Smooth muscle cell (in vitro differentiated cells): ENCODE measurements at regions not wholly inside any gene's neighbourhood (a gene's known extent, or its start where the extent isn't known, plus 50 kb on each side); places are given as distances from the start of the nearest gene placed in this dataset.

Experiments used
- DNase-seq: peaks from one replicate; lab custom pipeline; 2025; ENCODE audit not compliant: unreplicated experiment; lab: John Stamatoyannopoulos, UW
- H2AFZ ChIP-seq: fragments of 200-600 bp; sonication (generic); 2 replicates; pipeline ENCODE4 v1.6.0; 2016; ENCODE audit warnings: antibody characterized with exemption, low read depth, mild to moderate bottlenecking
- H3F3A ChIP-seq: fragments of 200-600 bp; sonication (generic); 2 replicates; pipeline ENCODE4 v1.6.0; 2017; ENCODE audit warnings: antibody characterized with exemption, low read depth
- H3K27ac ChIP-seq: fragments of 200-600 bp; sonication (generic); 2 replicates; pipeline ENCODE4 v1.5.1; 2016; ENCODE audit warnings: low read depth, mild to moderate bottlenecking
- H3K27me3 ChIP-seq: fragments of 200-600 bp; sonication (generic); 2 replicates; pipeline ENCODE4 v1.6.1; 2016; ENCODE audit warnings: low read depth, mild to moderate bottlenecking
- H3K36me3 ChIP-seq: fragments of 200-600 bp; sonication (generic); 2 replicates; pipeline ENCODE4 v1.5.1; 2016; ENCODE audit warnings: low read depth
- H3K4me1 ChIP-seq: fragments of 200-600 bp; sonication (generic); 2 replicates; pipeline ENCODE4 v1.5.1; 2016; ENCODE audit warnings: low read depth
- H3K4me2 ChIP-seq: fragments of 200-600 bp; sonication (generic); 2 replicates; pipeline ENCODE4 v1.6.0; 2016; ENCODE audit warnings: mild to moderate bottlenecking
- H3K4me3 ChIP-seq: fragments of 200-600 bp; sonication (generic); 2 replicates; pipeline ENCODE4 v1.5.1; 2016; ENCODE audit warnings: mild to moderate bottlenecking
- H3K79me2 ChIP-seq: fragments of 200-600 bp; sonication (generic); 2 replicates; pipeline ENCODE4 v1.6.0; 2016; ENCODE audit warnings: low read depth, mild to moderate bottlenecking
- H3K9ac ChIP-seq: fragments of 200-600 bp; sonication (generic); 2 replicates; pipeline ENCODE4 v1.6.0; 2016; ENCODE audit warnings: low read depth
- H3K9me3 ChIP-seq: fragments of 200-600 bp; sonication (generic); replicated peaks from 2 replicates; pipeline ENCODE4 v1.5.1; 2016; ENCODE audit warnings: low read depth
- H4K20me1 ChIP-seq: fragments of 200-600 bp; sonication (generic); 2 replicates; pipeline ENCODE4 v1.6.0; 2016; ENCODE audit warnings: low read depth
- WGBS: methylation state at CpG from one replicate; pipeline ENCODE4 v1.1.7; 2016; ENCODE audit warnings: low lambda C conversion rate; 5-methylcytosine and 5-hydroxymethylcytosine counted together
- TF ChIP-seq, protein P1 (sequence below): fragments of 200-600 bp; sonication (generic); IDR thresholded peaks from 2 replicates; pipeline ENCODE4 v1.5.1; 2017; ENCODE audit warnings: borderline replicate concordance, mild to moderate bottlenecking, antibody characterized with exemption; ENCODE audit not compliant: insufficient read depth, poor library complexity, severe bottlenecking

- H3K27ac ChIP-seq = no peak overlapping the region
- H4K20me1 ChIP-seq = no peaks in the 10 kb centered on the region
- no peak for DNase-seq
- H3F3A ChIP-seq = no peaks in the 10 kb centered on the region
- H3K9me3 ChIP-seq = no peaks in the 10 kb centered on the region
- no peaks in the 10 kb centered on the region for H3K36me3 ChIP-seq
- no peaks in the 10 kb centered on the region for H3K4me1 ChIP-seq
- H3K79me2 ChIP-seq = no peaks in the 10 kb centered on the region
- no peak overlapping the region for H3K9ac ChIP-seq
- TF ChIP-seq, protein P1, sequence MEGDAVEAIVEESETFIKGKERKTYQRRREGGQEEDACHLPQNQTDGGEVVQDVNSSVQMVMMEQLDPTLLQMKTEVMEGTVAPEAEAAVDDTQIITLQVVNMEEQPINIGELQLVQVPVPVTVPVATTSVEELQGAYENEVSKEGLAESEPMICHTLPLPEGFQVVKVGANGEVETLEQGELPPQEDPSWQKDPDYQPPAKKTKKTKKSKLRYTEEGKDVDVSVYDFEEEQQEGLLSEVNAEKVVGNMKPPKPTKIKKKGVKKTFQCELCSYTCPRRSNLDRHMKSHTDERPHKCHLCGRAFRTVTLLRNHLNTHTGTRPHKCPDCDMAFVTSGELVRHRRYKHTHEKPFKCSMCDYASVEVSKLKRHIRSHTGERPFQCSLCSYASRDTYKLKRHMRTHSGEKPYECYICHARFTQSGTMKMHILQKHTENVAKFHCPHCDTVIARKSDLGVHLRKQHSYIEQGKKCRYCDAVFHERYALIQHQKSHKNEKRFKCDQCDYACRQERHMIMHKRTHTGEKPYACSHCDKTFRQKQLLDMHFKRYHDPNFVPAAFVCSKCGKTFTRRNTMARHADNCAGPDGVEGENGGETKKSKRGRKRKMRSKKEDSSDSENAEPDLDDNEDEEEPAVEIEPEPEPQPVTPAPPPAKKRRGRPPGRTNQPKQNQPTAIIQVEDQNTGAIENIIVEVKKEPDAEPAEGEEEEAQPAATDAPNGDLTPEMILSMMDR = no peak
- 77% methylated on average over 1 of the region's 1 CpG for WGBS
- H3K4me3 ChIP-seq = no peak overlapping the region
- H3K27me3 ChIP-seq = no peaks in the 10 kb centered on the region
- H3K4me2 ChIP-seq = no peak overlapping the region
- H2AFZ ChIP-seq = no peak overlapping the region
Measured at GRCh38 chr3:135784557-135784956, 181.0 kb upstream of the PPP2R3A start.

DNA sequence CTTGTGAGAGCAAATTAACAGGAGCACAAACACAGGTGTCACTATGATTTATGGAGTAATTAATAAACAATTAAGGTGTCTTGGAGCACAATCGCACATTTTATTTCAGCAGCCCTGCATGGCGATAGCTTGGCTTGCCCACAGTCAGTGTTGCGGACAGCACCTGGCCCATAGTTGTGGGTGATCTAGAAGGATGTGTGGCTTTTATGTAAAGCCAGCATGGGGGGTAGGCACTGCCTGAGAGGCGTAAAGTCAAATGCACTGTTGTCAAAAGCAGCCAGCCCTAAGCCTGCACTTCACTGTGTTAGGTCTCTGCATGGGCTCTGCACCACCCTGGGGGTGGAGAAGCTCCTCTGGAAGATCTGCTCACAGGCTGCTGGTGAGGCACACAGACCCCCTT, 177.4 kb upstream of the PPP2R3A start:
- Histone ChIP-seq H3K27me3 (no peaks in the 10 kb centered on the region), H3K79me2 (no peaks in the 10 kb centered on the region), H3K36me3 (no peaks in the 10 kb centered on the region), H3K9ac (no peak overlapping the region), H3K9me3 (no peaks in the 10 kb centered on the region), H3K4me3 (no peak overlapping the region), H4K20me1 (no peaks in the 10 kb centered on the region), H3K4me2 (no peak overlapping the region), H3K27ac (no peak overlapping the region), H2AFZ (no peak overlapping the region), H3F3A (no peaks in the 10 kb centered on the region), H3K4me1 (no peaks in the 10 kb centered on the region)
- 95% methylated on average over 4 of the region's 4 CpGs for WGBS
- TF ChIP-seq, protein P1 = no peak
- no peak for DNase-seq

DNA sequence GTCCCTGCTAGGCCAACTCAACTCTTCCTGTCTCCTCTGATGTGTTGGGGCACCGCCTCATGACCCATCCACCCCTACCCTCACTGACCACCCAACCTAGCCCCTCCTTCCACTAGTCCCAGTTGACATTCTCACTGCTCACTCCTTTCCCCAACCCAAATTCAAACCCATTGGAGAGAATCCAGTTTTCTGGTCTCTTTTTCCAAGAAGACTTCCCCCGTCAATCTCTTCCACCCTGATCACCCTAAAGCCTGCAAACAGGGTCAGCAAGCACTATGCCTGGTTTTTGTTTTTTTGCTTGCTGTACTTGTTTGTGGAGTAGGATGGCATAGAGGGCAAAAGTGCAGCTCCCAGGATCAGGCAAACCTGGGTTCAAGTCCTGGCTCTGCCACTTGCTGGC, 176.6 kb upstream of the PPP2R3A start:
- Histone ChIP-seq H2AFZ (no peak overlapping the region), H3K9ac (no peak overlapping the region), H3K36me3 (no peaks in the 10 kb centered on the region), H3K4me2 (no peak overlapping the region), H3K79me2 (no peaks in the 10 kb centered on the region), H3F3A (no peaks in the 10 kb centered on the region), H3K27ac (no peak overlapping the region), H3K9me3 (no peaks in the 10 kb centered on the region), H4K20me1 (no peaks in the 10 kb centered on the region), H3K4me1 (no peaks in the 10 kb centered on the region), H3K4me3 (no peak overlapping the region), H3K27me3 (no peaks in the 10 kb centered on the region)
- WGBS = 100% methylated on average over 2 of the region's 2 CpGs
- TF ChIP-seq, protein P1 = no peak
- DNase-seq = no peak

- WGBS = 77% methylated on average over 6 of the region's 6 CpGs
- H3K4me2 ChIP-seq = no peak overlapping the region
- no peak overlapping the region for H3K27ac ChIP-seq
- no peaks in the 10 kb centered on the region for H3K4me1 ChIP-seq
- no peak overlapping the region for H3K4me3 ChIP-seq
- H3K79me2 ChIP-seq = no peaks in the 10 kb centered on the region
- no peaks in the 10 kb centered on the region for H3K27me3 ChIP-seq
- no peaks in the 10 kb centered on the region for H4K20me1 ChIP-seq
- no peak for DNase-seq
- no peaks in the 10 kb centered on the region for H3K36me3 ChIP-seq
- no peak overlapping the region for H2AFZ ChIP-seq
- TF ChIP-seq, protein P1 = peak; percentile 12
- H3K9me3 ChIP-seq = no peaks in the 10 kb centered on the region
- no peak overlapping the region for H3K9ac ChIP-seq
- no peaks in the 10 kb centered on the region for H3F3A ChIP-seq
Measured at GRCh38 chr3:135792174-135792573, 173.4 kb upstream of the PPP2R3A start.
